GM18870 (cell line): ENCODE measurements at regions not wholly inside any gene's neighbourhood (a gene's known extent, or its start where the extent isn't known, plus 50 kb on each side); places are given as distances from the start of the nearest gene placed in this dataset.
"Not testable (repeated sequence)": the region's sequence is repeated elsewhere in the genome, so short reads cannot be mapped to it uniquely, and the experiment has no call there.

Experiments used
- ATAC-seq: cut with Tn5 transposase; IDR thresholded peaks from one replicate; pipeline ENCODE4 v1.9.1; 2021; ENCODE audit warnings: moderate library complexity; ENCODE audit not compliant: unreplicated experiment

- no peak for ATAC-seq
Observed at GRCh38 chr4:26039639-26040359, 125.8 kb downstream of the SMIM20 start.

GRCh38 chr4:26044524-26044923 lies 130.5 kb downstream of the SMIM20 start:
- no peak for ATAC-seq

GRCh38 chr4:26044983-26045382 lies 131.0 kb downstream of the SMIM20 start:
- ATAC-seq, result no peak

- ATAC-seq, result no peak
Observed at GRCh38 chr4:26047795-26048194, 133.8 kb downstream of the SMIM20 start.

GRCh38 chr4:26048378-26048882 lies 134.4 kb downstream of the SMIM20 start:
- no peak for ATAC-seq

- ATAC-seq, result no peak
Observed at GRCh38 chr4:26048950-26049349, 134.9 kb downstream of the SMIM20 start.

- no peak for ATAC-seq
Observed at GRCh38 chr4:26049447-26049846, 135.4 kb downstream of the SMIM20 start.

- no peak for ATAC-seq
Observed at GRCh38 chr4:26050212-26050643, 136.2 kb downstream of the SMIM20 start.

- no peak for ATAC-seq
Observed at GRCh38 chr4:26050671-26051070, 136.7 kb downstream of the SMIM20 start.

GRCh38 chr4:26051240-26051639 lies 137.2 kb downstream of the SMIM20 start:
- no peak for ATAC-seq

- ATAC-seq, result no peak
Observed at GRCh38 chr4:26052663-26053541, 138.9 kb downstream of the SMIM20 start.

GRCh38 chr4:26053761-26054160 lies 139.7 kb downstream of the SMIM20 start:
- no peak for ATAC-seq

GRCh38 chr4:26055855-26056254 lies 141.8 kb downstream of the SMIM20 start:
- ATAC-seq, result no peak

GRCh38 chr4:26056406-26056805 lies 142.4 kb downstream of the SMIM20 start:
- ATAC-seq, result no peak

- ATAC-seq, result not testable (repeated sequence)
Observed at GRCh38 chr4:26057839-26058238, 143.8 kb downstream of the SMIM20 start.

- ATAC-seq, result peak; percentile 96
Observed at GRCh38 chr4:26058537-26058936, 144.5 kb downstream of the SMIM20 start.

GRCh38 chr4:26059391-26060154 lies 145.6 kb downstream of the SMIM20 start:
- ATAC-seq, result no peak

GRCh38 chr4:26060286-26060685 lies 146.3 kb downstream of the SMIM20 start:
- no peak for ATAC-seq

GRCh38 chr4:26061248-26061986 lies 147.4 kb downstream of the SMIM20 start:
- no peak for ATAC-seq

GRCh38 chr4:26062215-26062614 lies 148.2 kb downstream of the SMIM20 start:
- ATAC-seq, result no peak
